SK-MEL-5 (cell line): ENCODE measurements at regions not wholly inside any gene's neighbourhood (a gene's known extent, or its start where the extent isn't known, plus 50 kb on each side); places are given as distances from the start of the nearest gene placed in this dataset.
A peak's percentile ranks its signal among the peaks of the same experiment; 100 is the strongest.
"Not testable (repeated sequence)": the region's sequence is repeated elsewhere in the genome, so short reads cannot be mapped to it uniquely, and the experiment has no call there.

Experiments
- DNase-seq: peaks from one replicate; pipeline ENCODE4 v3.0.0-alpha.2; 2016; ENCODE audit warnings: low read depth, low spot score
- in situ Hi-C: cut with HindIII; loops from 2 replicates; pipeline ENCODE4 v1.10.0; 2016; ENCODE audit warnings: low sequenced_read_pairs, high pct_unique_total_duplicates, low pct_unique_long_range_greater_than_20kb

DNA sequence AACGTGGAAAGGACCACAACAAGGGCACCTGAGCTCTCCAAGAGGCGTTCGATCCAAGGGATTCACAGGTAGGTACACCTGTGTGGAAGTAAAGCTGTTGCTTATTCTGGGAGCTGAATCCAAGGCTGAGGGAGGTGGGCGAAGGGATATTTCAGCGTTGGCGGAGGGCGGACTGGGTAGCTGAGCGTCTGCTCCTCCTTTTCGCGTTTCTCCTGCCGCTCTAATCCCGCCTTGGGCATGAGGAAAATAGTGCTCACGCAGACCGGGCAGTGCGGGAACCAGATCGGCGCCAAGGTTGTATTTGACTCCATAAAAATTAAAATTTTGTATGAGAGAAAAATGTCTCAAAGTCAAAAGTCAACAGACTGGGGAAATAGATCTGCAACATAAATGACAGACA is 3966.2 kb upstream of the OR11H1 start:
- in situ Hi-C loops, DNase-seq: not testable (repeated sequence)

- in situ Hi-C loops, DNase-seq: not testable (repeated sequence)
Observed at GRCh38 chr22:11568837-11569563, 3959.0 kb upstream of the OR11H1 start.

DNA sequence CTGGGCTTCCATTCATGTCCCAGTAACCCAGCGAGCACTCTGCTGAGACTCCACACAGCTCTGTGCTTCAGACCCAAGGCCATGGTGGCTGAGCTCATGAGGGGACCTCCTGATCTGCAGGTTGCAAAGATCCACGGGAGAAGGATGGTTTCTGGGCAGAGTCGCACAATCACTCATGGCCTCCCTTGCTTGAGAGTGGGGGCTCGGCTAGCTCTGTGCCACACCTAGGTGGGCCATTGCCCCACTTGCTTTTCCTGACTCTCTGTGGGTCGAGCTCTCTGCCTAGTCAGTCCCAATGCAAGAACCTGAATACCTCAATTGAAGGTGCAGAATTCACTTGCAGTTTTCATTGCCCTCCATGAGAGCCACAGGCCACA is 3958.4 kb upstream of the OR11H1 start:
- in situ Hi-C loops, DNase-seq: not testable (repeated sequence)

GRCh38 chr22:11573154-11573553 is 3954.8 kb upstream of the OR11H1 start:
- in situ Hi-C loops, DNase-seq: not testable (repeated sequence)

DNA sequence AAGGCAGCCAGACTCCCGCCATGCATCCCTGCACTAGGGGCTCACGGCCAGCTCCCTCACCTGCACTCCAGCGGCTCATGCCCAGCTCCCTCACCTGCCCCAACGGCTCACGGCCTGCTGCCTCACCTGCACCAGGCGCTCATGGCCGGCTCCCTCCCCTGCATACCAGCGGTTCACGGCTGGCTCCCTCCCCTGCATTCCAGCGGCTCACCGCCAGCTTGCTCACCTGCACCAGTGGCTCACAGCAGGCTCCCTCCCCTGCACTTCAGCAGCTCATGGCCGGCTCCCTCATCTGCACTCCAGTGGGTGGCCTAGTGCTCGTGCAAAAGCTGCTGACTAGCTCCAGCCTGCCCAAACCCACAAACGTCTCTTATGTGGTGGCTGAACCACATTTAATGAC is 3953.8 kb upstream of the OR11H1 start:
- in situ Hi-C loops, DNase-seq: not testable (repeated sequence)

GRCh38 chr22:11574659-11575058 is 3953.3 kb upstream of the OR11H1 start:
- in situ Hi-C loops, DNase-seq: not testable (repeated sequence)

DNA sequence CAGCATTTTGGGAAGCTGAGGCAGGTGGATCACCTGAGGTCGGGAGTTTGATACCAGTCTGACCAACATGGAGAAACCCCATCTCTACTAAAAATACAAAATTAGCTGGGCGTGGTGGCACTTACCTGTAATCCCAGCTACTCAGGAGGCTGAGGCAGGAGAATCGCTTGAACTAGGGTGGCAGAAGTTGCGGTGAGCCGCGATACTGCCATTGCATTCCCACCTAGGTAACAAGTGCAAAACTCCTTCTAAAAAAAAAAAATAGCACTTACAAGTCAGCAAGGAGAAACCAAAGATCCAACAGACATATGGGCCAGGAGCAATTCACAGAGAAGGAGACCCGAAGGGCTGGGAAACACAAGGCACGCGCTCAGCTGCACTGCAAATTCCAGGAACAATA is 3951.3 kb upstream of the OR11H1 start:
- in situ Hi-C loops: not testable (repeated sequence)

DNA sequence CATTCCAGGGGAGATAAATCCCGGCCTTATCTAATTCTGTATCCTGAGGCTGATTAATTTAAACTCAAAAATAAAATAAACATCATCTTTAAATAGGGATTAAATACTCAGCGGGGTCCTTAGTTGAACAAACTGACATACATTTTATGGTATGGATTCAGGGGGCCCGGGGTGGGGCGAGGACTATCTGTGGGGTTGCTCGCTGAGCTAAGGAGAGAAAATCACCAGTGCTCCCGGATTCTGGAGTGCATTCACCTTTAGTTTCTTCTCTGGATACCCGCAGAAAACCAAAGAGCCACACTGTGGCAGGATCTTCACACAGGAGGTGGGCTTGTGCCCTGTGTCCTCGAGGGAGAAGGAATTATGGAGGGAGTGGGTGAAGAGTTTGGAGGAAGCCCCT is 3949.9 kb upstream of the OR11H1 start:
- in situ Hi-C loops, DNase-seq: not testable (repeated sequence)

More for the DNA sequence above, 3951.3 kb upstream of the OR11H1 start:
- DNase-seq: not testable (repeated sequence)

DNA sequence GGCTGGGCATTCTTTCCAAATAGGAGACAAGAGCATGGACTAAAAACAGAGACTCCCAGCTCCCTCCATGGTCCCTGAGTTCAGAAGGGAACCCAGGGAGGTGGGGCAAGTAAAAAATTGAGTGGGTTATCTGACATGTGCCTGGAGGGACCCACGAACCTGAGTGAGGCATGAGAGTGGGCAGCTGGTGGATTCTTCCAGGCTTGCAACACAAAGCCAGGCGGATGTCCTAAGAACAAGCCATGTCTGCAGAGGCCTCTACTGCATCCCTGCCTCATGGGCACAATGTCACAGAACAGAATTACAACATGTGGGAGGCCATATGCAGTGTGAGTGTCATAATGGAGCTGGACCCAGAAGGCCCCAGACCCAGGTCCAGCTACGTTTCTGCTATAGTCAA is 3949.4 kb upstream of the OR11H1 start:
- in situ Hi-C loops, DNase-seq: not testable (repeated sequence)

DNA sequence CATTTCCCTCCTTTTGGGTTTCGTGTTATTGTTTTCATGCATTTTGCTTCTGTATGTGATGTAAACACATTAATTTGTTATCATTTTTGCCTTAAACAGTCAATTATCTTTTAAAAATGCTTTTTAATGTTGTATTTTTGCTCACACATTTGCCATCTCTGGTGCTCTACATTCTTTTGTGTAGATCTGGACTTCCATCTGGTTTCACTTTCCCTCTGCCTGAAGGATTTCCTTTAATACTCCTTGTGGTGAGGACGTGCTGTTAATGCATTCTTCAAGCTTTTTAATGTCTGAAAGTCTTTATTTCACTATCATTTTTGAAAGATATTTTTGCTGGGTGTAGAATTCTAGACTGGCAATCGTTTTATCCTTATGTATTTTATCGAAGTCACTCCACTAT is 3945.9 kb upstream of the OR11H1 start:
- in situ Hi-C loops, DNase-seq: not testable (repeated sequence)

DNA sequence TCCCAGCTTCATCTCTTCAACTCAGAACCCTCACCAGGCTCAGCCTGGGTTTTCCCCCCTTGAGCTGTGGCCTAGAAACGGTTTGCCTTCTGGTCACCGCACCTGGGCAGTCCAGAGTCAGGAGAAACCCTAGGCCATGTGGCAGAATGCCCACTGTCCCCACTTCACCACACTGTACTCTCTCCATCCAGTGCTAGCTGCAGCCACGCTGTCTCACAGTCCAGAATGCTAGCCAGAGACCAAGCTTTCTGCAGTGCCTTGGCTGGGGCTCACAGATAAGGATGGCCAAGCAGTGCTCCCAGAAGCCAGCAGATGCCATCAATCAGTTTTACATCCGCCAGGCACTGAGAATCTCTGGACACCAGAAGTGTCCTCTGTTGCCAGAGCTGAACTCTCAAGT is 3943.8 kb upstream of the OR11H1 start:
- in situ Hi-C loops, DNase-seq: not testable (repeated sequence)

- DNase-seq, in situ Hi-C loops: not testable (repeated sequence)
Observed at GRCh38 chr22:11594552-11594951, 3933.4 kb upstream of the OR11H1 start.

DNA sequence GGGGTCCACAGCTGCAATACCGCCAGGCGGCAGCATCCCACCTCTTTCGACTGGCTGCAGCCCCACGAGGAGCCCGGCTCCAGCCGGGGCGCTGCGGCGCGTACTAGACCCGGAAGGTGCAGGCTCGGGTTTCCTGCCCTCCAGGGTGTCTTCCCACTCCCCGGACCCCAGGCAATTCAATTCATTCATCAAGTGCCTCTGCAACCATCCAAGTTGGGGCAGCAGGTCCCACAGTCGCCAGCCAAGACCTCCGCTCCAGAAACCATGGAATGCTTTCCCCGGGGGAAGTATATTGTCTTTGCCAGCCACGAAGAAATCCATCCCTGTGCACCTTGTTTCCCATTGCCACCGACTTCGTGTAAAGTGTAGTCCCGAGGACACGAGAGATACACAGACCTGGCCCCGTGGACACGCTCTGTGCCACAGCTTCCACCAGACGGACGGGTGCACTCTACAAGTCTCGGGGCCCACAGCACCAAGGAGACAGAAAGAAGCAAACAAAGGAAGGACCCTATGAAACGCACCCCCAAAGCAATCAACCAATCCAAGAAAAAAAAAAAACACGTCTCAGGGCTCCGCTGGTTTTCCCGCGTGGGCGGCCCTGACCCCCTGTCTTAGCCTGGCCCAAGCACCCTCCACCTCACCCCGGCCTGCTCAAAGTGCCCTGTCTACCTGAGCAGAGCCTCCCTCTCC is 3930.2 kb upstream of the OR11H1 start:
- in situ Hi-C loops: not testable (repeated sequence)
- DNase-seq: peak; percentile 49

DNA sequence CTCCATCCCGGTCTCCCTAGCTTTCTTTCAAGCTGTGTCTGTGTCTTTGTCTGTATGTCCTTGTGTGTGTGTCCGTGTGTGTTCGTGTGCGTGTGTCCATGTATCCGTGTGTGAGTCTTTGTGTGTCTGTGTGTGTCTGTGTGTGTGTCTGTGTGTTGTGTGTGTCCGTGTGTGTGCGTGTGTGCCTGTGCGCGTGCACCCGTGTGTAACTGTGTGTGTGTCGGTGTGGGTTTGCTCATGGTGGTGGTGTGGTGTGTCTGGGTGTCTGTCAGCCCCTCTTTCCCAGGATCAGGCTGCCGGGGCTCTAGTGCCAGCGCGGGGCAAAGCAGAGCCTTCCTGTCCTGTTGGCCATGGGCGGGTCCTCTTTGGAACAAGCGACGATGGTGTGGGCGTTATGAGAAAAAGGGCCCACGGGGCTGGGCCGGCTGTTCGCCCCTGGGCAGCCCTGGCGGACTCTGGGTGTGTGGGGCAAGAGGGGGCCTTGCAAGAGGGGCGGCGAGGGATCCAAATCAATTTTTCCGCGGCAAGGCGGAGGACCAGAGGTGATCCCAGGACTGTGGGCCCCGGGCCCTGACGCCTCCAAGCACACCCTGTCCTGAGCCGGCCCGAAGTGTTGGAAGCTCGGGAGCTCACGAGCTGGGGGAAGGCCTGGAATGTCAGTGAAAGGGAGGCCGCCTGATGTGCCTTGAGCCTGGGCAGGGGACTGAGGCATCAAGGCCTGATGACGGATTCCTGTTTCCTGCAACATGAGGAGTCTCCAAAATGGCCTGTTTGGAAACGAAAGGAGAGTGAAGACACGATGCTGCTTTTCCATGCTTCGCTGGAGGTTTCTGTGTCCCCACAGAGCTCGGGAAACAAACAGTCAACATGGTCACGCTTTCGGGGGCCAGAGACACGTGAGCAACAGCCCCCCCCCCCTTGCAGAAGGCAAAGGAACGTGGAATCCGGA is 3929.2 kb upstream of the OR11H1 start:
- DNase-seq: no peak
- in situ Hi-C loops: no loop called here

DNA sequence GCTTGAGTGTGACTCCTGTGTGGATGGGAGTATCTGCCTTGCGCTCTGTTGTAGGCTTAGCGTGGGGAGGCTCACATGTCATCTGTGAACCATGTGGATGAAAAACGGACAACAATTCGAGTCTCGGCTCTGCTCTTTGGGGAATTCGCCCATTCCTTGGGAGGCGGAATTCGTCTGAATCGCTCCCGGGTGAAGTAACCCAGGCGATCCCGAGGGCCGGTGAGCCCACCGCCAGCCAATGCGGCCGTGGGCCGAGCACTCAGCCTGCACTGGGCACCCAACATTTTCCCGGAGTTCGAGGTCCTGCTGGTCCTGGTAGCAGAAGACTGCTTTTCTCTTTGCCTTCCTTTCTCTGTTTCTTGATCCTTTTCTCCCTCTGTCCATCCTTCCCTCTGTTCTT is 3928.5 kb upstream of the OR11H1 start:
- in situ Hi-C loops, DNase-seq: not testable (repeated sequence)

DNA sequence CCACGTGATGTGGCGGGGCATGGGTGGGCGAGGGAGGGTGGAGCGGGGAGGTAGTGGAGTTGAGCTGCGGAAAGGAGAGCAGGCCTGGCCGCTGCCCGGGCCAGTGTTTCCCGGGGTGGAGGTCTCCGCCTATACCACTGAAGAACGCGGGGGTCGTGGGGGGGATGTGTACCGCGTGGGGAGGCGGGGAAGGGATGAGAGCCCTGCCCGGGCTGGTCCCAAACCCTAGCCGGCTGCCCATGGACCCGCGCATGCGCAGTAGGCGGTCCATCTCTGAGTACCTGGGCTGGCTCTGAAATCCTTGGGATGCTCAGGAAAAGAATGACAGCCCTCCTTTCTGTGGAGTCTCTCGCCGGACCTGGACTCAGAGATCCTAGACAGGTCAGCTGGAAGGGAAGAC is 3927.8 kb upstream of the OR11H1 start:
- in situ Hi-C loops: not testable (repeated sequence)

DNA sequence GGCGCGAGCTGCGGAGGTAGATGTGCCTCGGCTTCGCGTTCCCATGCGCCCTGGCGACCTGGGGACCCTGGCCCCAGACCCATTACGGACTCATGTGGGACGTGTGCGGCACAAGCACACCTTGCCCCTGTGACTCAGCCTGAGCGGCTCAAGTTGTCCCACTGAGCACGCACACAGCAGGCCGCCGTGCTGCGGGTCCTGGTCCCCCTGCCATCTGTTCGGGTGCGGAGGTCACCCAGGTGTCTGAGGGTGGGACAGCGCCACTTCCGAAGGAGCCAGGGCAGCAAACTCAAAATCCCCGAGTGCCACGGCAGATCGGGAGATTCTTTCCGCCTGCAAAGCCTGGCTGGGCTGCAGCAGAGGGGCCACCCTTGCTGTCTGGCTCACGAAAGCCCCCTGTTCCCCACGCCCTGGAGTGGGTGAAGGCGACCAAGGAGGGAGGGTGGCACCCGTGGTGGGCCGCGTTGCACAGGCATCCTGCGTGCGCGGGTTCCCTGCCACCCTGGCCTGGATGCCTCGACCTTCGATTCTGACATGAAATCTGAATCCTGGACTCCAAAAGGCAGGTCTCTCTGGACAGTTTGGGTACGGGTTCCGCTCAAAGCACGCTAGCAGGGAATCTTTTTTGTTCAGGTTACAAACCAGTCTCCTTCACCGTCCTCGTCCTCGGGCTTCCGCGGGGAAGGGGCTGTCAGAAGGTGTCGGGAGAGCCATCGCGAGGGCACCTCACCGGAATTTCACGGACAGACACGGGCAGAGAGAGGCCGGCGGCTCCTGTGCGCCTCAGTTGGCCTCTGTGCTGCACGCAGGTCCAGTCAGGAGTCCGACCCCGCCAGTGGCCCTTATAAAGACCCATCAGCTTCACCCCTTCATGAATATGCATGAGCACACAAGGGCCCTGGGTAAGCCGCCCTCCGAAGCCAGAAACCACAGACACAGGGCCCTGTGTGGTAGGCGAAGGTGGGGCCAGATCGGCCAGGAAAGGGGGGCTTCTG is 3926.8 kb upstream of the OR11H1 start:
- DNase-seq, in situ Hi-C loops: not testable (repeated sequence)

More for the DNA sequence above, 3927.8 kb upstream of the OR11H1 start:
- DNase-seq: not testable (repeated sequence)
